A549 (cell line): ENCODE measurements at regions not wholly inside any gene's neighbourhood (a gene's known extent, or its start where the extent isn't known, plus 50 kb on each side); places are given as distances from the start of the nearest gene placed in this dataset.

ENCODE experiments used
- CHD2 ChIP-seq: fragments of 150-350 bp; IDR thresholded peaks from 2 replicates; pipeline ENCODE4 v1.6.1; 2014; ENCODE audit warnings: low read length; ENCODE audit not compliant: partially characterized antibody
- CTCF ChIP-seq: fragments of >200 bp; sonication (Bioruptor Twin); formaldehyde crosslinking; IDR thresholded peaks from 3 replicates; pipeline ENCODE4 v1.5.1; 2016
- KDM1A ChIP-seq: fragments of 200-600 bp; sonication (generic); IDR thresholded peaks from 2 replicates; pipeline ENCODE4 v1.6.1; 2016; ENCODE audit warnings: low read depth, mild to moderate bottlenecking
- POLR2AphosphoS2 ChIP-seq: conservative IDR thresholded peaks from 2 replicates; pipeline ENCODE4 v1.6.1; 2012; ENCODE audit warnings: low read length, improper control_type of control experiment, inconsistent platforms

GRCh38 chr12:19822476-19822875 is 383.2 kb downstream of the AEBP2 start:
- TF ChIP-seq CTCF (no peak), POLR2AphosphoS2 (no peak), KDM1A (no peak), CHD2 (no peak)
